Nephron (organoid): ENCODE measurements at regions not wholly inside any gene's neighbourhood (a gene's known extent, or its start where the extent isn't known, plus 50 kb on each side); places are given as distances from the start of the nearest gene placed in this dataset.
"Not testable (repeated sequence)": the region's sequence is repeated elsewhere in the genome, so short reads cannot be mapped to it uniquely, and the experiment has no call there.

ENCODE experiments used
- H3K27ac Mint-ChIP-seq, 3 experiments: 2 replicates each; pipeline ENCODE4 v1.8.0; 2020; ENCODE audit warnings: mixed read lengths in 3 of 3, mild to moderate bottlenecking in 2 of 3, moderate library complexity in 1 of 3
- H3K27me3 Mint-ChIP-seq: 2 replicates; pipeline ENCODE4 v1.8.0; 2021; ENCODE audit warnings: low read depth, mild to moderate bottlenecking, moderate library complexity, mixed read lengths
- H3K36me3 Mint-ChIP-seq: 2 replicates; pipeline ENCODE4 v1.8.0; 2020; ENCODE audit warnings: low read depth, mixed read lengths
- H3K4me1 Mint-ChIP-seq: 2 replicates; pipeline ENCODE4 v1.8.0; 2020; ENCODE audit warnings: mixed read lengths
- H3K4me3 Mint-ChIP-seq, 3 experiments: 2 replicates each; pipeline ENCODE4 v1.8.0; 2020; ENCODE audit warnings: mild to moderate bottlenecking in 3 of 3, mixed read lengths in 3 of 3, moderate library complexity in 2 of 3
- H3K9me3 Mint-ChIP-seq: 2 replicates; pipeline ENCODE4 v1.8.0; 2020; ENCODE audit warnings: mixed read lengths
- CTCF ChIP-seq, 3 experiments: fragments of 200-600 bp; sonication (generic); IDR thresholded peaks; one replicate each; pipeline ENCODE4 v1.5.0; 2021; ENCODE audit warnings: antibody characterized with exemption in 3 of 3; ENCODE audit not compliant: unreplicated experiment in 3 of 3

DNA sequence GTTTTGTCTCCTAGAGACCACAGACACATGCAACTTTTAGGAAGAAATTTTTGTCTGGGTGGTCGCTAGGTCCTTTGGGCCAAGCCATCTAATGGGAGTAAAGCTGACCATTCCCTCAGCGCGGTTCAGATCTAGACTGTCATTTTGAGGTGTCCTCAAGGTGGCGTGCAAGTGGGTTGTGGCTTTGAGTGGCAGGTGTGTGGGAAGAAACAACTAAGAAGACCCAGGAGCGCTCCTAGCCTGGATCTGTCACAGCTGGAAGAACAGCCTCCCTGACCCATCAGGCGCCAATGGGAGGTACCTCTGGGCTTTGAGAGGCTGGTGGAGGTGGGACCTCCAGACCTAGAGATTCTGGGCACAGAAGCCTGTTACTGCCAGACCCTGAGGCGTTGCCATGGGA is 645.1 kb downstream of the KCNJ18 start:
- Mint-ChIP-seq H3K36me3 (peaks cover 4% of the 10 kb centered on the region), H3K9me3 (peaks cover 28% of the 10 kb centered on the region), H3K4me3 (no peak overlapping the region), H3K27ac (no peak overlapping the region), H3K4me1 (no peaks in the 10 kb centered on the region), H3K27me3 (no peaks in the 10 kb centered on the region)
- TF ChIP-seq CTCF (IDR thresholded peaks at IDR 0.05; ENCODE audit: unreplicated experiment in 3 of 3), result no peak

- not testable (repeated sequence) for H3K4me3 Mint-ChIP-seq, H3K27me3 Mint-ChIP-seq, H3K36me3 Mint-ChIP-seq, H3K4me1 Mint-ChIP-seq, H3K27ac Mint-ChIP-seq
- H3K9me3 Mint-ChIP-seq, result peaks cover 25% of the 10 kb centered on the region
Observed at GRCh38 chr17:22356603-22357002, 664.3 kb downstream of the KCNJ18 start.

DNA sequence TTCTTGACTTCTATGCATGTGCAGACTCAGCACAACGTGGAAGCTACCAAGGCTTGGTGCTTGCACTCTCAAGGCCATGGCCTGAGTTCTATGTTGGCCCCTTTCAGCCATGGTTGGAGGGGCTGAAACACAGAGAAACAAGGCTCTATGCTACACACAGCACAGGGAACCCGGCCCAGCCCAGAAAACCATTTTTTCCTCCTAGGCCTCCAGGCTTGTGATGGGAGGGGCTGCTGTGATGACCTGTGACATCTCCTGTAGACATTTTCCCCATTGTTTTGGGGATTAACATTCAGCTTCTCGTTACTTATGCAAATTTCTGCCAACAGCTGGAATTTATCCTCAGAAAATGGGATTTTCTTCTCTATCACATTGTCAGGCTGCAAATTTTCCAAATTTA is 678.7 kb downstream of the KCNJ18 start:
- H3K4me3 Mint-ChIP-seq, H3K36me3 Mint-ChIP-seq, H3K27me3 Mint-ChIP-seq, H3K4me1 Mint-ChIP-seq, H3K27ac Mint-ChIP-seq: not testable (repeated sequence)
- H3K9me3 Mint-ChIP-seq, result peaks cover 47% of the 10 kb centered on the region

DNA sequence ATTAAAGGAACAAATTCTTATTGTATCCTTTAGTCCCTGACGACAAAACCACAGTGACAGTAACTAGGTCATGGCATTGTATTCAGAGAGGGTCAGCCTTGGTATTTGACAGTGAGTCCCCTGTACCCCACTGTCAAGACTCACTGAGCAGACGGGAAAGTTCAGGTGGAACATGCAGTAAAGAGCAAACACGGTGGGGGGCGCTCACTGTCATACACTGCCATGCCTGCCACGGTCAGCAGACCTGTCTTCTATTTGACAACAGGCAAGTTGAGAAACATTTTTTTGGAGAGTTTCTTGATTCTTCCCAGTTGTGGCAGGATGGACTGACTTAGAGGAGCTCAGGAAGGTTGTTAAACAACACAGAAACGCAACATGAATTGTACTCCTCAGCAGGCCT is 681.6 kb downstream of the KCNJ18 start:
- no peaks in the 10 kb centered on the region for H3K27me3 Mint-ChIP-seq
- peaks cover 3% of the 10 kb centered on the region for H3K36me3 Mint-ChIP-seq
- H3K4me1 Mint-ChIP-seq, result no peaks in the 10 kb centered on the region
- no peak for TF ChIP-seq CTCF (IDR thresholded peaks at IDR 0.05; ENCODE audit: unreplicated experiment in 3 of 3)
- H3K27ac Mint-ChIP-seq, result no peak overlapping the region
- H3K9me3 Mint-ChIP-seq, result peaks cover 41% of the 10 kb centered on the region
- no peak overlapping the region for H3K4me3 Mint-ChIP-seq

DNA sequence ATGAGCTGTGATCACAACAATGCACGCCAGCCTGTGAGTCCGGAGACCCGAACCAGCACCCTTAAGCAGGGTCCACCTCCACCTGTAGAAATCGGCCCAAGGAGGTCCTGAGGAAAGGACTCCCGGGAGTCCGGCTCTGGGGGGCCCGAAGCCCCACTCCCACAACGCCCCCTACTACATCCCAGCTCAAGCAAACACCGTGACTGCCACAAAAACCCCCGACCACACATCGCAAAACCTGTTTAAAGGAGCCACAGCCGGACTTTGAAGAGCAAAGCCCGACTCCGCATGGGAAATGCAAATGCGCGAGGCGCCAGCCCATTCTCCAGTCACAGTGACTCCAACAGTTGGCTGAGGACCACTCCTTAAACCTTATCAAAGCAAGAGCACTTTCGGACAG is 682.4 kb downstream of the KCNJ18 start:
- Mint-ChIP-seq H3K9me3 (peaks cover 38% of the 10 kb centered on the region), H3K36me3 (peaks cover 2% of the 10 kb centered on the region), H3K27me3 (no peaks in the 10 kb centered on the region)

DNA sequence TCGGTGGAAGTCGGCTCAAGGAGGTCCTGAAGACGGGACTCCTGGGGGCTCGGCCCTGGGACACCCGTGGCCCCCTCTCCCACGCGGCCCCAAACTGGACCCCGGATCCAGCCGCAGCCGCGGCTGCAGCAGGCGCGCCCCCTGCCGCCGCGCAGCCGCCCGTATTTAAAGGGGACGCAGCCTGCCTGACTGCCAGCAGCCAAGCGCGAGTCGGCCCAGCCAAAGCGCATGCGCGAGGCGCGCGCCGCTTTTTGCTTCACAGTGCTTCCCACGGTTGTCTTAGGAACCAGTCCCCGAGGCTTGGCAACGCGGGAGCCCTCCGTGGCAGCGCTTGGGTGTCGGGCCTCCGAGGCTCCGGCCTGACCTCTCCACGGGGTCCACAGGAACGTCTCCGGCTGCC is 684.4 kb downstream of the KCNJ18 start:
- H3K4me1 Mint-ChIP-seq, H3K27me3 Mint-ChIP-seq, H3K27ac Mint-ChIP-seq, H3K4me3 Mint-ChIP-seq, H3K36me3 Mint-ChIP-seq: not testable (repeated sequence)
- H3K9me3 Mint-ChIP-seq, result peaks cover 23% of the 10 kb centered on the region

More for the DNA sequence above, 682.4 kb downstream of the KCNJ18 start:
- no peak for TF ChIP-seq CTCF (IDR thresholded peaks at IDR 0.05; ENCODE audit: unreplicated experiment in 3 of 3)
- no peak overlapping the region for H3K4me3 Mint-ChIP-seq
- no peak overlapping the region for H3K27ac Mint-ChIP-seq
- no peaks in the 10 kb centered on the region for H3K4me1 Mint-ChIP-seq

- not testable (repeated sequence) for H3K4me1 Mint-ChIP-seq, H3K27me3 Mint-ChIP-seq, H3K4me3 Mint-ChIP-seq, H3K27ac Mint-ChIP-seq, H3K36me3 Mint-ChIP-seq
- H3K9me3 Mint-ChIP-seq, result peaks cover 14% of the 10 kb centered on the region
Observed at GRCh38 chr17:22378748-22379147, 686.4 kb downstream of the KCNJ18 start.

DNA sequence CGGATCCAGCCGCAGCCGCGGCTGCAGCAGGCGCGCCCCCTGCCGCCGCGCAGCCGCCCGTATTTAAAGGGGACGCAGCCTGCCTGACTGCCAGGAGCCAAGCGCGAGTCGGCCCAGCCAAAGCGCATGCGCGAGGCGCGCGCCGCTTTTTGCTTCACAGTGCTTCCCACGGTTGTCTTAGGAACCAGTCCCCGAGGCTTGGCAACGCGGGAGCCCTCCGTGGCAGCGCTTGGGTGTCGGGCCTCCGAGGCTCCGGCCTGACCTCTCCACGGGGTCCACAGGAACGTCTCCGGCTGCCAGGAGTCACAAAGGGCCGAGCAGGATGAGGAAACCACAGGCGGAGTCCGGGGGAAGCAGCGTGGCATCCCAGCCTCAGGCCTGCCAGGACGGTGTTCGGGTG is 689.3 kb downstream of the KCNJ18 start:
- not testable (repeated sequence) for H3K27me3 Mint-ChIP-seq

GRCh38 chr17:22383772-22384460 is 691.6 kb downstream of the KCNJ18 start:
- H3K4me3 Mint-ChIP-seq, H3K27me3 Mint-ChIP-seq, H3K36me3 Mint-ChIP-seq, H3K4me1 Mint-ChIP-seq, H3K27ac Mint-ChIP-seq, H3K9me3 Mint-ChIP-seq: not testable (repeated sequence)

More for the DNA sequence above, 689.3 kb downstream of the KCNJ18 start:
- not testable (repeated sequence) for H3K4me3 Mint-ChIP-seq, H3K36me3 Mint-ChIP-seq, H3K27ac Mint-ChIP-seq, H3K4me1 Mint-ChIP-seq, H3K9me3 Mint-ChIP-seq

DNA sequence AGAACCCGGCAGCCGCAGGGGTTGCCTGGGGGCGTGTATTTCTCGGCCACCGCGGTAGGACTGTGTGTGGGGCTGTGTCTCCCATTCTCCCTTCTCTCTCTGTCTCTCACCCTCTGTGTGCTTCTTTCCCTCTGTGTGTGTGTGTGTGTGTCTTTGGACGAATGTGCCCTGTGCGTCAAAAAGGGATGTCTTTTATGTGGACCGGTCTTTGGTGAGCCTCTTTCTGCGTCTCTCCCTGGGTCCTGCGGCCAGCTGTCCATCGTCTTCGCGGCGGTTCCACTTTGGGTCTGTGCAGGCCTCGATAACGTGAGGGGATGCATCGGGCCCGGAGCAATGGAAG is 692.1 kb downstream of the KCNJ18 start:
- not testable (repeated sequence) for H3K4me3 Mint-ChIP-seq, H3K4me1 Mint-ChIP-seq, H3K9me3 Mint-ChIP-seq, H3K36me3 Mint-ChIP-seq, H3K27me3 Mint-ChIP-seq, H3K27ac Mint-ChIP-seq

DNA sequence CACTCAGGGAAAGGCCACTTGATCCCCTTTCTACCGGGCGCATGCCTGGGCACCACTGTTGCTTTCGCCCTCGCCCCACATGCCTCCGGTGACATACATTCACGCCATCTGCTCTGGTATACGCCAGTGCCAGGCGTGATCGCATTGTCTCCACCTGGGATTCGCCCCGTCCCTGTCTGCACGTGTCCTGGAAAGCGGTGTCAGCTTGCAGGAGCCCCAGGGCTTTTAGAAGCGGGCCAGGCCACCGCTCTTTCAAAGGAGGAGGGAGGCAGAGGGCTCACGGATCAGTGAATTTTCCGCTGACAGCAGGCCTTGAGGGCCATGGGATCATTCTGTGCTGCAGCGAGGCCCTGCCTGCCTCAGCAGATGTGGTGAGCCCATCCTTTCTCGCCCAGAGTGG is 706.1 kb downstream of the KCNJ18 start:
- H3K4me1 Mint-ChIP-seq, H3K4me3 Mint-ChIP-seq, H3K36me3 Mint-ChIP-seq, H3K27ac Mint-ChIP-seq, H3K9me3 Mint-ChIP-seq, H3K27me3 Mint-ChIP-seq: not testable (repeated sequence)

- not testable (repeated sequence) for H3K27ac Mint-ChIP-seq, H3K36me3 Mint-ChIP-seq, H3K27me3 Mint-ChIP-seq, H3K9me3 Mint-ChIP-seq, H3K4me3 Mint-ChIP-seq, H3K4me1 Mint-ChIP-seq
Observed at GRCh38 chr17:22399037-22399436, 706.7 kb downstream of the KCNJ18 start.

- H3K27me3 Mint-ChIP-seq, H3K9me3 Mint-ChIP-seq, H3K4me3 Mint-ChIP-seq, H3K4me1 Mint-ChIP-seq, H3K36me3 Mint-ChIP-seq, H3K27ac Mint-ChIP-seq: not testable (repeated sequence)
Observed at GRCh38 chr17:22405080-22405479, 712.8 kb downstream of the KCNJ18 start.
